Naive B cell (primary cell): ENCODE measurements at regions not wholly inside any gene's neighbourhood (a gene's known extent, or its start where the extent isn't known, plus 50 kb on each side); places are given as distances from the start of the nearest gene placed in this dataset.
A peak's percentile ranks its signal among the peaks of the same experiment; 100 is the strongest.
"Not testable (repeated sequence)": the region's sequence is repeated elsewhere in the genome, so short reads cannot be mapped to it uniquely, and the experiment has no call there.

ENCODE experiments used
- ATAC-seq, 2 donors: fragments of 150-1000 bp; cut with Tn5 transposase; 2 replicates each; pipeline ENCODE4 v1.10.0; 2021; ENCODE audit warnings: low read depth in 2 of 2, mild to moderate bottlenecking in 2 of 2, moderate library complexity in 2 of 2
- DNase-seq: peaks from one replicate; pipeline ENCODE4 v3.0.0; 2022
- H3K27ac Mint-ChIP-seq, 6 donors: one replicate each; pipeline ENCODE4 v1.8.0; 2020 to 2022; ENCODE audit warnings: mild to moderate bottlenecking in 6 of 6, mixed read lengths in 6 of 6, moderate library complexity in 5 of 6, inconsistent platforms in 2 of 6
- H3K27me3 Mint-ChIP-seq, 3 donors: one replicate each; pipeline ENCODE4 v1.8.0; 2021 to 2022; ENCODE audit warnings: mixed read lengths in 3 of 3, mild to moderate bottlenecking in 1 of 3
- H3K36me3 Mint-ChIP-seq, 2 donors: one replicate each; pipeline ENCODE4 v1.8.0; 2020 to 2022; ENCODE audit warnings: mixed read lengths in 2 of 2, inconsistent platforms in 1 of 2, mild to moderate bottlenecking in 1 of 2
- H3K4me1 Mint-ChIP-seq, 3 donors: one replicate each; pipeline ENCODE4 v1.8.0; 2020 to 2022; ENCODE audit warnings: mixed read lengths in 3 of 3, inconsistent platforms in 1 of 3, mild to moderate bottlenecking in 1 of 3, moderate library complexity in 1 of 3
- H3K4me3 Mint-ChIP-seq, 8 donors: one replicate each; pipeline ENCODE4 v1.8.0; 2020 to 2022; ENCODE audit warnings: mild to moderate bottlenecking in 8 of 8, mixed read lengths in 8 of 8, moderate library complexity in 8 of 8, inconsistent platforms in 2 of 8
- H3K9me3 Mint-ChIP-seq, 7 donors: one replicate each; pipeline ENCODE4 v1.8.0; 2020 to 2022; ENCODE audit warnings: mixed read lengths in 7 of 7, mild to moderate bottlenecking in 5 of 7, inconsistent platforms in 2 of 7, moderate library complexity in 1 of 7

DNA sequence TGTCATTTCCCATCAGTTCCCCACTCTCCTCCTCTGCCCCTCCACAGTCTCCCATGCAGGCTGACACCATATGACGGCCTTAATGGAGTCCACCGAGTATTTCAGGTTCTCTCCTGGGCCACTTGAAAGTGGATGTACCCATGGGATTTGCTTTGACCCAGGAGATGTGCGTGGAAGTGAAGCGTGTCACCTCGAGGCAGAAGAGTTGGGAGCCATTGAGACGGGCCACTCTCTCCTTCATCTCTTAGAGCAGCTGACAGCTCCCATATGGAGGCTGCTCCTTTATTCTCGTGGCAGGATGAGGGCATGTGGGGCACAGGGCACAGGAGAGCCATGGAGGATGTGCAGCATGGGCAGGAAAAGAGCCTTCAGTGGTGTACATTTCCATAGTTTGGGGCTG is 144.7 kb upstream of the CRYM start:
- not testable (repeated sequence) for H3K27me3 Mint-ChIP-seq, H3K4me3 Mint-ChIP-seq, ATAC-seq, DNase-seq, H3K9me3 Mint-ChIP-seq, H3K4me1 Mint-ChIP-seq, H3K27ac Mint-ChIP-seq, H3K36me3 Mint-ChIP-seq

DNA sequence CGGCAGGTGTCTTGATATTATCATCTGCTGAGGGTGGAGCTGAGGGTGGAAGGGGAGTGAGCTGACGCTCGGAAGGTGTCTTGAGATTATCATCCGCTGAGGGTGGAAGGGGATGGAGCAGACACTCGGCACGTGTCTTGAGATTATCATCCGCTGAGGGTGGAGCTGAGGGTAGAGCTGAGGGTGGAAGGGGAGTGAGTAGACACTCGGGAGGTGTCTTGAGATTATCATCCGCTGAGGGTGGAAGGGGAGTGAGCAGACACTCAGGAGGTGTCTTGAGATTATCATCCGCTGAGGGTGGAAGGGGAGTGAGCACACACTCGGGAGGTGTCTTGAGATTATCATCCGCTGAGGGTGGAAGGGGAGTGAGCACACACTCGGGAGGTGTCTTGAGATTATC is 126.6 kb upstream of the CRYM start:
- not testable (repeated sequence) for H3K27me3 Mint-ChIP-seq, H3K4me1 Mint-ChIP-seq, H3K9me3 Mint-ChIP-seq, DNase-seq, H3K36me3 Mint-ChIP-seq, ATAC-seq, H3K27ac Mint-ChIP-seq, H3K4me3 Mint-ChIP-seq

DNA sequence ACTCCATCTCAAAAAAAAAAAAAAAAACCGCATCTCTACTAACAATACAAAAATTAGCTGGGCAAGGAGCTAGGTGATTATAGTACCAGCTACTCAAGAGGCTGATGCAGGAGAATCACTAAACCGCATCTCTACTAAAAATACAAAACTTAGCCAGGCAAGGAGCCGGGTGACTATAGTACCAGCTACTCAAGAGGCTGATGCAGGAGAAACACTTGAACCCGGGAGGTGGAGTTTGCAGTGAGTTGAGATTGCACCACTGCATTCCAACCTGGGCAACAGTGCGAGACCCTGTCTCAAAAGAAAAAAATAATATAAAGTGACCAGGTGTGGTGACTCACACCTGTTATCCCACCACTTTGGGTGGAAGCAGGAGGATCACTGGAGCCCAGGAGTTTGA is 119.8 kb upstream of the CRYM start:
- not testable (repeated sequence) for DNase-seq, H3K36me3 Mint-ChIP-seq, H3K27me3 Mint-ChIP-seq, H3K9me3 Mint-ChIP-seq, H3K4me1 Mint-ChIP-seq, ATAC-seq, H3K4me3 Mint-ChIP-seq
- H3K27ac Mint-ChIP-seq = peak overlapping the region in 2 of 6 donors; percentile 19 to 74

GRCh38 chr16:21396545-21396944 is 118.5 kb upstream of the CRYM start:
- not testable (repeated sequence) for DNase-seq, H3K27ac Mint-ChIP-seq, H3K4me1 Mint-ChIP-seq, H3K27me3 Mint-ChIP-seq, ATAC-seq, H3K4me3 Mint-ChIP-seq, H3K9me3 Mint-ChIP-seq, H3K36me3 Mint-ChIP-seq

- not testable (repeated sequence) for H3K9me3 Mint-ChIP-seq, ATAC-seq, H3K36me3 Mint-ChIP-seq
Observed at GRCh38 chr16:21390634-21391033, 112.5 kb upstream of the CRYM start.

GRCh38 chr16:21389860-21390259 is 111.8 kb upstream of the CRYM start:
- not testable (repeated sequence) for H3K4me1 Mint-ChIP-seq, H3K27me3 Mint-ChIP-seq, H3K36me3 Mint-ChIP-seq, H3K27ac Mint-ChIP-seq, H3K9me3 Mint-ChIP-seq, H3K4me3 Mint-ChIP-seq, DNase-seq
- peak; percentile 79 to 82 for ATAC-seq

More at GRCh38 chr16:21390634-21391033, 112.5 kb upstream of the CRYM start:
- not testable (repeated sequence) for DNase-seq, H3K4me1 Mint-ChIP-seq, H3K27ac Mint-ChIP-seq, H3K4me3 Mint-ChIP-seq, H3K27me3 Mint-ChIP-seq

DNA sequence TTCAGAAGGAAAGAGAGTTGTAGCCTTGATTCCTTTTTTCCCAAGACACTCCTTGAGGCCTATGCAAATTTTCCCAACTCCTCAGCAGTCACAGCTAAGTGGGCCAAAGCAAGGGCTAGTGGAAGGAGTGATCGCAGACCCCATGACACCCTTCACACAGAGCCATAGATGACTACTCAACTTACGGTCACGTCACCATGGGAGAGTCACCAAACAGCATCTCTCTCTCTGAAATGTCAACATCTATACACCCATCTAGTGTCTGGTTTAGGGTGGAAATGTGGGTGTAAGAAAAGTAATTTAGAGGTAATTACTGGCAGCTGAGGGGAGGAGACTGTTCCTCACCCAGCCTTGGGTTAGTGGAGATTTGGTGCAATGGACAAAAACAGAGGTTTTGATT is 109.7 kb upstream of the CRYM start:
- DNase-seq, H3K4me3 Mint-ChIP-seq, H3K36me3 Mint-ChIP-seq, H3K9me3 Mint-ChIP-seq, H3K27me3 Mint-ChIP-seq, H3K4me1 Mint-ChIP-seq: not testable (repeated sequence)
- peak overlapping the region in 1 of 6 donors; percentile 4 for H3K27ac Mint-ChIP-seq
- peak; percentile 18 to 28 for ATAC-seq

- not testable (repeated sequence) for H3K27me3 Mint-ChIP-seq, DNase-seq, H3K9me3 Mint-ChIP-seq, H3K27ac Mint-ChIP-seq, H3K4me3 Mint-ChIP-seq, H3K36me3 Mint-ChIP-seq, ATAC-seq, H3K4me1 Mint-ChIP-seq
Observed at GRCh38 chr16:21386201-21386915, 108.3 kb upstream of the CRYM start.

DNA sequence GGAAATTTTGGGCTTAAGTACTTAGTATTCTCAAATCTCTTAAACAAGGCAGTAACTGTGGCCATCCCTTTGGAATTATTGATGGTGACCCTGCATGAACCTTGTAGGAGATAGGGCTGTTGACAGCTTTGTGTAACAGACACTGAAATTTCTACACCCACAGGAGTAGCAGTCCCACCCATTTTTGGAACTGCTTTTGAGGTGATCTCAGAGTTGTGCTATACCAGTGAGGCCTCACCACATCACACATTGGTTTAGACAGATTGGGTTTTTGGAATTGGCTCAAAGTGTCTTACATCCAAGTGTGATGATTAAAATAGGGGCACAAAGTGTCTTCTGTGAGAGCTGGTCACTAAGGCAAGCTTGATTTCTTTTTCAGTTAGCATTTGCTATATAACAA is 105.6 kb upstream of the CRYM start:
- not testable (repeated sequence) for H3K27me3 Mint-ChIP-seq, H3K9me3 Mint-ChIP-seq, H3K27ac Mint-ChIP-seq, H3K36me3 Mint-ChIP-seq, DNase-seq, H3K4me1 Mint-ChIP-seq, H3K4me3 Mint-ChIP-seq, ATAC-seq

DNA sequence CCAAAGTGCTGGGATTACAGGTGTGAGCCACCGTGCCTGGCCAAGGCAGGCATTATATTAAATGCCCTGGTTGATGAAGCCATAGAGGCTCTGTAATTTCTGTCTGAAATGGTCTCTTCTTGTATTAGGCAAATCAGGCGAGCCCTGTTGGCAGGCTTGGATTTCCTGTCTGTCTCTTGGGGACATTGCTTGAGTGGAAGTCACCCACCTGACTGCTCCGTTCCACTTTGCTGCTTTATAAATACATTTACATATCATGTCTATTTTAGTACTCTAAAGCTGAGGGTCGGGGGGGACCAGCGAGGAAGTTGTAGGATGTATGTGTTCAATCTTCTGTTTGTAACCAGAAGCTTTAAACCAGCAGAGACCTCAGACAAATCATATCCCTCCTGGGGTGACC is 101.6 kb upstream of the CRYM start:
- Mint-ChIP-seq H3K4me3 (peak overlapping the region in 6 of 8 donors; percentile 50 to 78 (median 65)), H3K4me1 (peaks cover 0 to 16% (median 5%) of the 10 kb centered on the region in 3 donors), H3K27ac (peak overlapping the region in 1 of 6 donors; percentile 77)
- not testable (repeated sequence) for H3K36me3 Mint-ChIP-seq, H3K9me3 Mint-ChIP-seq, H3K27me3 Mint-ChIP-seq
- ATAC-seq (peak; percentile 93 to 94), DNase-seq (peak; percentile 74)

DNA sequence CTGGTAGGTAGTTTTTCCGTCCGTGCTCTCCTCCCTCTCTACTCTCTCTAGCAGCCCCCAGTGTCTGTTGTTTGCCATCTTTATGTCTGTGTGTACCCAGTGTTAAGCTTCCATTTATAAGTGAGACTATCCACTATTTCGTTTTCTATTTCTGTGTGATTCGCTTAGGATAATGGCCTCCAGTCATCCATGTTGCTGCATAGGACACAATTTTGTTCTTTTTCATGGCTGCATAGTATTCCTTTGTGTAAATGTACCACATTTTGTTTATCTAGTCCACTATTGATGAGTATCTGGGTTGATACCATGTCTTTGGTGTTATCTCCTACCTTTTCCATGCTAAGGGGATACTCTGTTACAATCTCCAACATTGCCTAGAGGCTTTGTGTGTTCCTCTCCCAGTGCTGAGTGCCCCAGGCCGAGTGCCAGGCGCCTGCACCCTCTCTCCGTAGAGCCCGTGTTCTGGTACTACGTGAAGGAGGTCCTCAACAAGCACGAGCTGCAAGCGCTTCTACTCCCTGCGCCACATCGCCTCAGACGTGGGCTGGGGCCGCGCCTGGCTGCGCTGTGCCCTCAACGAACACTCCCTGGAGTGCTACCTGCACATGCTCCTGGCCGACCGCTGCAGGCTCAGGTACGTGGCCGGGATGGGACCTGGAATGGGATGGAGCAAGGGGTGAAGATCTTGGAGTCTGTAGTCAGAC is 98.3 kb upstream of the CRYM start:
- ATAC-seq, H3K4me3 Mint-ChIP-seq, DNase-seq, H3K36me3 Mint-ChIP-seq, H3K27me3 Mint-ChIP-seq, H3K9me3 Mint-ChIP-seq: not testable (repeated sequence)
- H3K4me1 Mint-ChIP-seq = peaks cover 0 to 19% (median 5%) of the 10 kb centered on the region in 3 donors
- peak overlapping the region in 2 of 6 donors; percentile 26 to 93 for H3K27ac Mint-ChIP-seq

DNA sequence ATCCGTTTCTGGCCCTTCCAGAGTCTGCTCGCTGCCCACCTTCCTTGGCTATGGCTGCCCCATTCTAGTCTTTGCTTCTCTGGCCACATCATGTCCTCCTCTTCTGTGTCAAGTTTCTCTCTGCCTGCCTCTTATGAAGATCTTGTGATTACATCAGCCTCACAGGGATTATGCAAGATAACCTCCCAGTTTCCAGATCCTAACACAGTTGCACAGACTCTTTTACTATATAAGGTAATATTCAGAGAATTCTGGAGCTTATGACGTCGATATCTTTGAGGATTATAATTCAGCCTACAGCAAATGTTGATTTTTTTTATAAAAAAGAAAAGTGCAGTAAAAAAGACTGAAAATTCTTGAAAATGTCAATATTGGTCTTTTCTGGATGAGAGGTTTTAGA is 97.2 kb upstream of the CRYM start:
- H3K4me1 Mint-ChIP-seq = peaks cover 0 to 24% (median 5%) of the 10 kb centered on the region in 3 donors
- H3K9me3 Mint-ChIP-seq, H3K4me3 Mint-ChIP-seq, H3K27me3 Mint-ChIP-seq, H3K36me3 Mint-ChIP-seq, DNase-seq, H3K27ac Mint-ChIP-seq, ATAC-seq: not testable (repeated sequence)

- H3K27me3 Mint-ChIP-seq, H3K36me3 Mint-ChIP-seq, H3K4me3 Mint-ChIP-seq, DNase-seq, ATAC-seq, H3K27ac Mint-ChIP-seq, H3K9me3 Mint-ChIP-seq: not testable (repeated sequence)
- peaks cover 3 to 32% (median 10%) of the 10 kb centered on the region in 3 donors for H3K4me1 Mint-ChIP-seq
Observed at GRCh38 chr16:21373454-21373853, 95.4 kb upstream of the CRYM start.

- not testable (repeated sequence) for H3K27me3 Mint-ChIP-seq, DNase-seq, ATAC-seq, H3K36me3 Mint-ChIP-seq, H3K9me3 Mint-ChIP-seq, H3K27ac Mint-ChIP-seq, H3K4me3 Mint-ChIP-seq
- peaks cover 6 to 30% (median 11%) of the 10 kb centered on the region in 3 donors for H3K4me1 Mint-ChIP-seq
Observed at GRCh38 chr16:21372862-21373261, 94.8 kb upstream of the CRYM start.
